ENCODE measurements at regions not wholly inside any gene's neighbourhood (a gene's known extent, or its start where the extent isn't known, plus 50 kb on each side); places are given as distances from the start of the nearest gene placed in this dataset.

DNA sequence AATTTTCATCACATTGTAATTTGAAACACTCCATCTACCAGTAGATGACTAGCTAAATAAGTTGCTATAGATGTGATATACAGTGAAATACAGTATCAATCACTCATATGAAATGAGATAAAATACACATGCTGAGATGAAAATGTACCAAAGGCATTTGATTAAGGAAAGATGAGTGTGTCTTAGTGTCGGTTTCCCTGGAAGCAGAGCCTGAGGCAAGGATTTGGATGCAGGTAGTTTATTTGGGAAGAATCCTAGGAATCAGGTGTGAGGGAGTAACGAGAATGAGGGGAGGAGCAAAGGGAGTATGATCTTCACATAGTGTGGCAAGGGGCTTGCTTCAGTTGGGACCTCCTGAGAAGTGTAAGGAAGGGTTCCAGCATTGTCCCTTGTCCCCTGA lies 188.2 kb upstream of the CTBP2 start:
- Histone ChIP-seq H3K9me3 (no peaks in the 10 kb centered on the region), H4K20me1 (ENCODE audit: insufficient read depth) (no peaks in the 10 kb centered on the region), H3K27me3 (ENCODE audit: insufficient read depth) (no peaks in the 10 kb centered on the region), H3K4me2 (no peak overlapping the region), H3F3A (replicated peaks; ENCODE audit: insufficient read depth) (no peaks in the 10 kb centered on the region), H3K4me3 (ENCODE audit: low read depth in 2 of 2, low read length in 1 of 2) (no peak overlapping the region), H2AFZ (ENCODE audit: low read depth) (no peak overlapping the region), H3K36me3 (replicated peaks in 1 of 2; ENCODE audit: control insufficient read depth in 1 of 2, insufficient read depth in 2 of 2, low read length in 1 of 2) (no peaks in the 10 kb centered on the region), H3K4me1 (ENCODE audit: control insufficient read depth in 1 of 2, insufficient read depth in 2 of 2, low read depth in 1 of 2, low read length in 1 of 2) (peaks cover 0 to 4% of the 10 kb centered on the region in 2 experiments; a peak in 2 of 4 replicates), H3K27ac (ENCODE audit: low read depth in 2 of 2, low read length in 1 of 2) (no peak overlapping the region), H3K9ac (no peak overlapping the region), H3K79me2 (ENCODE audit: insufficient read depth) (no peaks in the 10 kb centered on the region), H3K9me2 (no peaks in the 10 kb centered on the region)
- CTCF ChIA-PET = no interaction called here
- TF ChIP-seq, protein P1, sequence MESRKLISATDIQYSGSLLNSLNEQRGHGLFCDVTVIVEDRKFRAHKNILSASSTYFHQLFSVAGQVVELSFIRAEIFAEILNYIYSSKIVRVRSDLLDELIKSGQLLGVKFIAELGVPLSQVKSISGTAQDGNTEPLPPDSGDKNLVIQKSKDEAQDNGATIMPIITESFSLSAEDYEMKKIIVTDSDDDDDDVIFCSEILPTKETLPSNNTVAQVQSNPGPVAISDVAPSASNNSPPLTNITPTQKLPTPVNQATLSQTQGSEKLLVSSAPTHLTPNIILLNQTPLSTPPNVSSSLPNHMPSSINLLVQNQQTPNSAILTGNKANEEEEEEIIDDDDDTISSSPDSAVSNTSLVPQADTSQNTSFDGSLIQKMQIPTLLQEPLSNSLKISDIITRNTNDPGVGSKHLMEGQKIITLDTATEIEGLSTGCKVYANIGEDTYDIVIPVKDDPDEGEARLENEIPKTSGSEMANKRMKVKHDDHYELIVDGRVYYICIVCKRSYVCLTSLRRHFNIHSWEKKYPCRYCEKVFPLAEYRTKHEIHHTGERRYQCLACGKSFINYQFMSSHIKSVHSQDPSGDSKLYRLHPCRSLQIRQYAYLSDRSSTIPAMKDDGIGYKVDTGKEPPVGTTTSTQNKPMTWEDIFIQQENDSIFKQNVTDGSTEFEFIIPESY (IDR thresholded peaks at IDR 0.05; ENCODE audit: borderline replicate concordance, low read depth) = no peak
- WGBS (ENCODE audit: low lambda C conversion rate) = 25% methylated on average over 2 of the region's 2 CpGs
- POLR2A ChIA-PET = no interaction called here
- no peak for DNase-seq

DNA sequence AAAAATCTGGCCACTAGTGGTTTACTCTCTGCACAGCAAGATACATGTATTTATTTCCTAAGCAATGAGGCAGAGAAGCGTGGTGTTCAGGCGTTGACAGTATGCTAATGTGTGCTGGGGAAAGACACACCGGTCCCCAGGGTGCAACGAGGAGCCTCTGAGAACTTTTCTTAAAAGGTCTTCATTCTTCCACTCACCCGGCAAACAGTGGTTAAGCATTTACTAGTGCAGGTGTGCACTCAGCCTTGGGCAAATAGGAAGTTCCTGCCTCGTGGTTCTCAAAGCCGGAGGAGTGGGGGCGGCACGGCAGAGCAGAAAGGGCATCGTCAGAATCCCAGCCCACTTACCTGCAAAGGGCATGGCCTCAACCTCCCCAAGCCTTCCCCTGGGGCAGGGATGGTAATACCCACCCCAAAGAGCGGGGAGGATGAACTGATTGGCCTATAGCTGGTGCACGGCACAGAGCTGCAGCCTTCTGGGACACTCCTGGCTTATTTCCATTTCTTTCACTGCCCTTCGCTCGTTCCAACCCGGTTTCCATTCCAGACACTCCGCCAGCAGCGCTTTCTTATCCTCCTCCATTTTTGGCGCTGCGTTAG lies 184.3 kb upstream of the CTBP2 start:
- peak; percentile 21 for DNase-seq
- H2AFZ ChIP-seq (ENCODE audit: low read depth) = no peak overlapping the region; the same call in 1 of the 2 replicates
- no peaks in the 10 kb centered on the region for H3K9me2 ChIP-seq
- CTCF ChIA-PET = interaction anchor here (0.9 to 1.0 kb wide), 2 partner anchors 159 to 284 kb away, joined by 3 read pairs; no protein-coding TSS in a partner anchor
- H4K20me1 ChIP-seq (ENCODE audit: insufficient read depth) = no peaks in the 10 kb centered on the region
- no peaks in the 10 kb centered on the region for H3K27me3 ChIP-seq (ENCODE audit: insufficient read depth)
- H3K79me2 ChIP-seq (ENCODE audit: insufficient read depth) = no peaks in the 10 kb centered on the region
- POLR2A ChIA-PET = no interaction called here
- H3K4me3 ChIP-seq (ENCODE audit: low read depth in 2 of 2, low read length in 1 of 2) = no peak overlapping the region
- peaks cover 0 to 4% of the 10 kb centered on the region in 2 experiments; a peak in 2 of 4 replicates for H3K4me1 ChIP-seq (ENCODE audit: control insufficient read depth in 1 of 2, insufficient read depth in 2 of 2, low read depth in 1 of 2, low read length in 1 of 2)
- H3F3A ChIP-seq (replicated peaks; ENCODE audit: insufficient read depth) = no peaks in the 10 kb centered on the region
- no peaks in the 10 kb centered on the region for H3K36me3 ChIP-seq (replicated peaks in 1 of 2; ENCODE audit: control insufficient read depth in 1 of 2, insufficient read depth in 2 of 2, low read length in 1 of 2)
- TF ChIP-seq TCF12 (IDR thresholded peaks at IDR 0.05) (no peak), ELF1 (IDR thresholded peaks at IDR 0.05) (no peak), SIN3A (IDR thresholded peaks at IDR 0.05; ENCODE audit: borderline replicate concordance, low read depth, low read length) (no peak), CHD2 (IDR thresholded peaks at IDR 0.05; ENCODE audit: low read length, partially characterized antibody) (no peak), YY1 (IDR thresholded peaks at IDR 0.05; ENCODE audit: low read depth) (no peak), RAD21 (IDR thresholded peaks at IDR 0.05; ENCODE audit: low read length) (no peak)
- TF ChIP-seq, protein P2, sequence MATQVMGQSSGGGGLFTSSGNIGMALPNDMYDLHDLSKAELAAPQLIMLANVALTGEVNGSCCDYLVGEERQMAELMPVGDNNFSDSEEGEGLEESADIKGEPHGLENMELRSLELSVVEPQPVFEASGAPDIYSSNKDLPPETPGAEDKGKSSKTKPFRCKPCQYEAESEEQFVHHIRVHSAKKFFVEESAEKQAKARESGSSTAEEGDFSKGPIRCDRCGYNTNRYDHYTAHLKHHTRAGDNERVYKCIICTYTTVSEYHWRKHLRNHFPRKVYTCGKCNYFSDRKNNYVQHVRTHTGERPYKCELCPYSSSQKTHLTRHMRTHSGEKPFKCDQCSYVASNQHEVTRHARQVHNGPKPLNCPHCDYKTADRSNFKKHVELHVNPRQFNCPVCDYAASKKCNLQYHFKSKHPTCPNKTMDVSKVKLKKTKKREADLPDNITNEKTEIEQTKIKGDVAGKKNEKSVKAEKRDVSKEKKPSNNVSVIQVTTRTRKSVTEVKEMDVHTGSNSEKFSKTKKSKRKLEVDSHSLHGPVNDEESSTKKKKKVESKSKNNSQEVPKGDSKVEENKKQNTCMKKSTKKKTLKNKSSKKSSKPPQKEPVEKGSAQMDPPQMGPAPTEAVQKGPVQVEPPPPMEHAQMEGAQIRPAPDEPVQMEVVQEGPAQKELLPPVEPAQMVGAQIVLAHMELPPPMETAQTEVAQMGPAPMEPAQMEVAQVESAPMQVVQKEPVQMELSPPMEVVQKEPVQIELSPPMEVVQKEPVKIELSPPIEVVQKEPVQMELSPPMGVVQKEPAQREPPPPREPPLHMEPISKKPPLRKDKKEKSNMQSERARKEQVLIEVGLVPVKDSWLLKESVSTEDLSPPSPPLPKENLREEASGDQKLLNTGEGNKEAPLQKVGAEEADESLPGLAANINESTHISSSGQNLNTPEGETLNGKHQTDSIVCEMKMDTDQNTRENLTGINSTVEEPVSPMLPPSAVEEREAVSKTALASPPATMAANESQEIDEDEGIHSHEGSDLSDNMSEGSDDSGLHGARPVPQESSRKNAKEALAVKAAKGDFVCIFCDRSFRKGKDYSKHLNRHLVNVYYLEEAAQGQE (IDR thresholded peaks at IDR 0.05; ENCODE audit: low read depth, low read length) = no peak
- TF ChIP-seq, protein P3, sequence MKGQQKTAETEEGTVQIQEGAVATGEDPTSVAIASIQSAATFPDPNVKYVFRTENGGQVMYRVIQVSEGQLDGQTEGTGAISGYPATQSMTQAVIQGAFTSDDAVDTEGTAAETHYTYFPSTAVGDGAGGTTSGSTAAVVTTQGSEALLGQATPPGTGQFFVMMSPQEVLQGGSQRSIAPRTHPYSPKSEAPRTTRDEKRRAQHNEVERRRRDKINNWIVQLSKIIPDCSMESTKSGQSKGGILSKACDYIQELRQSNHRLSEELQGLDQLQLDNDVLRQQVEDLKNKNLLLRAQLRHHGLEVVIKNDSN (IDR thresholded peaks at IDR 0.05; ENCODE audit: borderline replicate concordance, low read depth) = no peak
- TF ChIP-seq, protein P4, sequence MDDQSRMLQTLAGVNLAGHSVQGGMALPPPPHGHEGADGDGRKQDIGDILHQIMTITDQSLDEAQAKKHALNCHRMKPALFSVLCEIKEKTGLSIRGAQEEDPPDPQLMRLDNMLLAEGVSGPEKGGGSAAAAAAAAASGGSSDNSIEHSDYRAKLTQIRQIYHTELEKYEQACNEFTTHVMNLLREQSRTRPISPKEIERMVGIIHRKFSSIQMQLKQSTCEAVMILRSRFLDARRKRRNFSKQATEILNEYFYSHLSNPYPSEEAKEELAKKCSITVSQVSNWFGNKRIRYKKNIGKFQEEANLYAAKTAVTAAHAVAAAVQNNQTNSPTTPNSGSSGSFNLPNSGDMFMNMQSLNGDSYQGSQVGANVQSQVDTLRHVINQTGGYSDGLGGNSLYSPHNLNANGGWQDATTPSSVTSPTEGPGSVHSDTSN (IDR thresholded peaks at IDR 0.05) = no peak
- H3K9ac ChIP-seq = no peak overlapping the region
- no peak overlapping the region; a peak in 1 of 4 replicates for H3K27ac ChIP-seq (ENCODE audit: low read depth in 2 of 2, low read length in 1 of 2)
- no peaks in the 10 kb centered on the region for H3K9me3 ChIP-seq
- 59% methylated on average over 18 of the region's 19 CpGs for WGBS (ENCODE audit: low lambda C conversion rate)
- no peak overlapping the region for H3K4me2 ChIP-seq

Measured in SK-N-SH (cell line).